GM13977 (cell line): ENCODE measurements at regions not wholly inside any gene's neighbourhood (a gene's known extent, or its start where the extent isn't known, plus 50 kb on each side); places are given as distances from the start of the nearest gene placed in this dataset.

Experiments
- DNase-seq: peaks from one replicate; pipeline ENCODE4 v3.0.0; 2012; ENCODE audit warnings: low spot score
- in situ Hi-C: fragments of 300-500 bp; cut with MboI; formaldehyde crosslinking; loops from one replicate; pipeline ENCODE4 v1.12.0; 2022; ENCODE audit warnings: low sequenced_read_pairs, low pct_unique_long_range_greater_than_20kb, mixed read lengths, inconsistent platforms; ENCODE audit not compliant: unreplicated experiment
- TF ChIP-seq, protein P1 (sequence below): IDR thresholded peaks from 2 replicates; pipeline ENCODE4 v1.5.1; 2012; ENCODE audit warnings: mild to moderate bottlenecking, control low read depth; ENCODE audit not compliant: insufficient read depth; ENCODE audit errors: extremely low read depth, missing control alignments

DNA sequence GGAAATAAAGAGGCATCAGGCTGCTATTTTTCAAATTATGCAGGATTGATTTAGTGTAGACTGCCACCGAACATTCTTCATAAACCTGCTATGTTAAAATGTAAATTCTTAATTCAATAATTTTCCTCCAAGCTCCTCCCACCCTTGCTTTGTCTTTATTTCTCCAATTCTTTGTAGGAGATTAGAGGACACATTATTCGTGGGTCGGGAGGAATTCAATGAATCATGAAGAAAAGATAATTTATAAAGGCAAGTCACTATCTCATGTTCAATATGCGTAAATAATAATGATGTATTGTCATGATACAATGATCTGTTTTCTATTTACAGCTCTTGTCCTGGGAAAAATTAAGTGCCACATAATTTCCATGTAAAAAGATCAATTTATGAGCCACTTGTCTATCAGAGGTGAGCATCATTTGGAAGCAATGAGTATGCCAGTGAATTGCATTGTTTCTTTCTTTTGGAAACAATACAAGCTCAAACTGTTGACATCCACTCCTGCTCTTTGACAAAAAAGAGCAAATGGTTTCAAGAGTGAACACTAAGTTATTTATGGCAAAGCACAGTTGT lies 148.0 kb upstream of the MITF start:
- no peak for DNase-seq
- TF ChIP-seq, protein P1, sequence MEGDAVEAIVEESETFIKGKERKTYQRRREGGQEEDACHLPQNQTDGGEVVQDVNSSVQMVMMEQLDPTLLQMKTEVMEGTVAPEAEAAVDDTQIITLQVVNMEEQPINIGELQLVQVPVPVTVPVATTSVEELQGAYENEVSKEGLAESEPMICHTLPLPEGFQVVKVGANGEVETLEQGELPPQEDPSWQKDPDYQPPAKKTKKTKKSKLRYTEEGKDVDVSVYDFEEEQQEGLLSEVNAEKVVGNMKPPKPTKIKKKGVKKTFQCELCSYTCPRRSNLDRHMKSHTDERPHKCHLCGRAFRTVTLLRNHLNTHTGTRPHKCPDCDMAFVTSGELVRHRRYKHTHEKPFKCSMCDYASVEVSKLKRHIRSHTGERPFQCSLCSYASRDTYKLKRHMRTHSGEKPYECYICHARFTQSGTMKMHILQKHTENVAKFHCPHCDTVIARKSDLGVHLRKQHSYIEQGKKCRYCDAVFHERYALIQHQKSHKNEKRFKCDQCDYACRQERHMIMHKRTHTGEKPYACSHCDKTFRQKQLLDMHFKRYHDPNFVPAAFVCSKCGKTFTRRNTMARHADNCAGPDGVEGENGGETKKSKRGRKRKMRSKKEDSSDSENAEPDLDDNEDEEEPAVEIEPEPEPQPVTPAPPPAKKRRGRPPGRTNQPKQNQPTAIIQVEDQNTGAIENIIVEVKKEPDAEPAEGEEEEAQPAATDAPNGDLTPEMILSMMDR: no peak
- in situ Hi-C loops: no loop called here

DNA sequence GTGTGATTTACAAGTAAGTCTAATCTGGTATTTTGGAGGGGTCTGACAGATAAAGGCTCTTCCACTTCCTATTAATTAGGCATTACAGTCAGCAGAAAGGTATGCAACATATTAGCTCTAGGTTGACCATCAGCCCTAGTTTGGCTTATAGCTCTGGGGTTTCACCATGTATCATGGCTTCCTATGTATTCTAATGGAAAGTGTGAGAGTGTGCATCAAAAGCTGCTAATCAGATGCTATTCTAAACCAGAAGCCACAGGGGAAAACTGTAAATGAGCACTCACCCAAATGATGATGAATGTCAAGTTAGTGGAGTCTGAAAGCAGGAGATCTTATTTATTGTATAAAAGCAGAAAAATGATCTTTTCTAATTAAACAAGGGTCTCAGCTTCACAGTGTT lies 149.2 kb upstream of the MITF start:
- no peak for DNase-seq
- TF ChIP-seq, protein P1: no peak
- in situ Hi-C loops: no loop called here

- TF ChIP-seq, protein P1: no peak
- no peak for DNase-seq
- in situ Hi-C loops: no loop called here
These were observed 151.1 kb upstream of the MITF start for GRCh38 chr3:69588170-69588569.

- TF ChIP-seq, protein P1: no peak
- in situ Hi-C loops: no loop called here
- DNase-seq: no peak
These were observed 153.8 kb upstream of the MITF start for GRCh38 chr3:69585472-69585871.

GRCh38 chr3:69582044-69582443 lies 157.2 kb upstream of the MITF start:
- TF ChIP-seq, protein P1: no peak
- in situ Hi-C loops: no loop called here
- DNase-seq: no peak

- in situ Hi-C loops: no loop called here
- TF ChIP-seq, protein P1: no peak
- no peak for DNase-seq
These were observed 159.8 kb upstream of the MITF start for GRCh38 chr3:69579306-69580041.
